ENCODE measurements at regions not wholly inside any gene's neighbourhood (a gene's known extent, or its start where the extent isn't known, plus 50 kb on each side); places are given as distances from the start of the nearest gene placed in this dataset.

GRCh38 chr1:47529520-47530098 lies 91.8 kb downstream of the FOXD2 start:
- ChIA-PET POLR2A (no interaction called here), CTCF (interaction anchor here (0.7 to 1.2 kb wide), 4 partner anchors 10 to 197 kb away, joined by 3 to 5 read pairs (median 3); no protein-coding TSS in a partner anchor)
- TF ChIP-seq ZNF384 (IDR thresholded peaks at IDR 0.05) (no peak), SUZ12 (IDR thresholded peaks at IDR 0.05) (no peak), NFRKB (IDR thresholded peaks at IDR 0.05) (no peak), BHLHE40 (IDR thresholded peaks at IDR 0.05; ENCODE audit: borderline replicate concordance) (no peak), ARNT (IDR thresholded peaks at IDR 0.05) (no peak), SP1 (IDR thresholded peaks at IDR 0.05) (no peak), CTBP1 (IDR thresholded peaks at IDR 0.05; ENCODE audit: borderline replicate concordance) (no peak), ELF4 (IDR thresholded peaks at IDR 0.05) (no peak), LEF1 (IDR thresholded peaks at IDR 0.05; ENCODE audit: borderline replicate concordance) (no peak), FOXA1 (IDR thresholded peaks at IDR 0.05) (no peak), FOXK2 (IDR thresholded peaks at IDR 0.05) (no peak), FOXM1 (IDR thresholded peaks at IDR 0.05; ENCODE audit: borderline replicate concordance) (no peak), HDGF (IDR thresholded peaks at IDR 0.05; ENCODE audit: borderline replicate concordance) (no peak), L3MBTL2 (conservative IDR thresholded peaks at IDR 0.05) (no peak), TARDBP (IDR thresholded peaks at IDR 0.05) (no peak)
- TF ChIP-seq, protein P1, sequence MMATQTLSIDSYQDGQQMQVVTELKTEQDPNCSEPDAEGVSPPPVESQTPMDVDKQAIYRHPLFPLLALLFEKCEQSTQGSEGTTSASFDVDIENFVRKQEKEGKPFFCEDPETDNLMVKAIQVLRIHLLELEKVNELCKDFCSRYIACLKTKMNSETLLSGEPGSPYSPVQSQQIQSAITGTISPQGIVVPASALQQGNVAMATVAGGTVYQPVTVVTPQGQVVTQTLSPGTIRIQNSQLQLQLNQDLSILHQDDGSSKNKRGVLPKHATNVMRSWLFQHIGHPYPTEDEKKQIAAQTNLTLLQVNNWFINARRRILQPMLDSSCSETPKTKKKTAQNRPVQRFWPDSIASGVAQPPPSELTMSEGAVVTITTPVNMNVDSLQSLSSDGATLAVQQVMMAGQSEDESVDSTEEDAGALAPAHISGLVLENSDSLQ (IDR thresholded peaks at IDR 0.05) = no peak
- no peak for DNase-seq (ENCODE audit: extremely low spot score)

DNA sequence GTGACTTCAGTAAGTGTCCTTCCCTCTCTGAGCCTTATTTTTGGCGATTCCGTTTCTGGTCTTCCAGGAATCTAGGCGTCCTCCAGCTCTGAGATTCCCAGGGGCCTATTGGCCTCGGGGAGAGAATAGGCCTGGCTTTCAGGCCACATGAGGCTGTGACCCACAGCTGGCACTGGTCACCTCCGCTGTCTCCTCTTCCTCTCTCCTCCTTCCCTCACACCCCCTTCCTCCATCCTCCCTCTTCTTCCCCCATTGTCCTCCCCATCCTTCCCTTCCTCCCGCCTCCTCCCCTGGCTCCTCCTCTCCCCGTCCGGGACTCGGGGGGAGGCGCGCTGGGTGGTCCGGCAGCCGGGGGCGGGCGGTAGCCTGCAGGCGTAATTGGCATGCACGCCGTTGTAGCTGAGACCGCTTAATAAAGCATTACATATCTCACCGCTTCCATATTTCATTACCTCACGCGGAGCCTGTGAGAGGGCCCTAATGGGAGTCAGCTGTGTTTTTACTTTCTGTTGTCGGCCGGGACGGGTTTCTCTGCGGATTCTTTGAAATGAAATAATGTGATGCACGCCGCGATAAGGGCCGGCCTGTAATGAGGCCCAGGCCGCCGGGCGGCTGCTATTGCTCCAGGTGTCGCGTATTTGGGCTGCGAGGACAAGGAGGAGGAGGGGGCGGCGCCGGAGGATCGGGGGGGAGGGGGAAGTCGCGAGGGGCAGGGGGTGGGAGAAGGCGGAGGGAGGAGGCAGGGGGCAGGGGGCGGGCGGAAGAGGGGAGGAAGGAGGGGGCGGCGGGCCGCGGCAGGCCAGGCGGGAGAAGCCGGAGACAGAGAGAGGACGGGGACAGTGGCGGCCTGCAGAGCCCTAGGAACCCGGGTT lies 95.3 kb downstream of the FOXD2 start:
- CTCF ChIA-PET = no interaction called here
- DNase-seq (ENCODE audit: extremely low spot score) = peak; percentile 42
- POLR2A ChIA-PET = interaction anchor here (1.6 to 1.8 kb wide), 2 partner anchors 44 to 96 kb away, joined by 4 to 6 read pairs; partner anchors contain the start of gene FOXD2
- TF ChIP-seq ELF4 (IDR thresholded peaks at IDR 0.05) (no peak), L3MBTL2 (conservative IDR thresholded peaks at IDR 0.05) (peak; percentile 58; the same call in 1 of the 2 replicates), BHLHE40 (IDR thresholded peaks at IDR 0.05; ENCODE audit: borderline replicate concordance) (no peak), FOXA1 (IDR thresholded peaks at IDR 0.05) (no peak), ZNF384 (IDR thresholded peaks at IDR 0.05) (no peak), NFRKB (IDR thresholded peaks at IDR 0.05) (no peak)
- TF ChIP-seq, protein P1 (IDR thresholded peaks at IDR 0.05) = peak; percentile 59

GRCh38 chr1:47533793-47534328 lies 96.0 kb downstream of the FOXD2 start:
- no peak for DNase-seq (ENCODE audit: extremely low spot score)
- TF ChIP-seq L3MBTL2 (conservative IDR thresholded peaks at IDR 0.05) = no peak
- no peak for TF ChIP-seq SP1 (IDR thresholded peaks at IDR 0.05)
- TF ChIP-seq, protein P1 (IDR thresholded peaks at IDR 0.05) = no peak
- no peak for TF ChIP-seq ZNF384 (IDR thresholded peaks at IDR 0.05)
- no peak for TF ChIP-seq CTBP1 (IDR thresholded peaks at IDR 0.05; ENCODE audit: borderline replicate concordance)
- TF ChIP-seq TARDBP (IDR thresholded peaks at IDR 0.05) = no peak
- no peak for TF ChIP-seq SUZ12 (IDR thresholded peaks at IDR 0.05)
- no peak for TF ChIP-seq LEF1 (IDR thresholded peaks at IDR 0.05; ENCODE audit: borderline replicate concordance)
- TF ChIP-seq BHLHE40 (IDR thresholded peaks at IDR 0.05; ENCODE audit: borderline replicate concordance) = no peak
- no peak for TF ChIP-seq FOXA1 (IDR thresholded peaks at IDR 0.05)
- TF ChIP-seq FOXK2 (IDR thresholded peaks at IDR 0.05) = no peak
- POLR2A ChIA-PET = interaction anchor here (1.6 to 1.8 kb wide), 2 partner anchors 43 to 96 kb away, joined by 4 to 6 read pairs; partner anchors contain the start of gene FOXD2
- CTCF ChIA-PET = interaction anchor here (0.8 kb wide), 1 partner anchor 12 kb away, joined by 4 read pairs; no protein-coding TSS in a partner anchor

- CTCF ChIA-PET = interaction anchor here (0.8 kb wide), 1 partner anchor 11 kb away, joined by 4 read pairs; no protein-coding TSS in a partner anchor
- POLR2A ChIA-PET = interaction anchor here (0.5 to 1.8 kb wide), 2 partner anchors 17 to 42 kb away, joined by 3 to 4 read pairs; no protein-coding TSS in a partner anchor
- no peak for TF ChIP-seq ARNT (IDR thresholded peaks at IDR 0.05)
- TF ChIP-seq, protein P1 (IDR thresholded peaks at IDR 0.05) = no peak
- TF ChIP-seq BHLHE40 (IDR thresholded peaks at IDR 0.05; ENCODE audit: borderline replicate concordance) = no peak
- no peak for TF ChIP-seq ELF4 (IDR thresholded peaks at IDR 0.05)
- no peak for TF ChIP-seq CTBP1 (IDR thresholded peaks at IDR 0.05; ENCODE audit: borderline replicate concordance)
- DNase-seq (ENCODE audit: extremely low spot score) = no peak
Observed at GRCh38 chr1:47534436-47534835, 96.6 kb downstream of the FOXD2 start.

- POLR2A ChIA-PET = interaction anchor here (1.5 kb wide), 1 partner anchor 99 kb away, joined by 5 read pairs; the partner anchor contains the start of gene FOXD2
- CTCF ChIA-PET = interaction anchor here (0.7 to 0.9 kb wide), 3 partner anchors 9 to 99 kb away, joined by 3 to 5 read pairs (median 4); no protein-coding TSS in a partner anchor
Observed at GRCh38 chr1:47536646-47537118, 98.8 kb downstream of the FOXD2 start.

More at GRCh38 chr1:47536646-47537118, 98.8 kb downstream of the FOXD2 start:
- peak; percentile 57 for DNase-seq (ENCODE audit: extremely low spot score)
- TF ChIP-seq HDGF (IDR thresholded peaks at IDR 0.05; ENCODE audit: borderline replicate concordance) = no peak
- no peak for TF ChIP-seq FOXA1 (IDR thresholded peaks at IDR 0.05)
- TF ChIP-seq, protein P1 (IDR thresholded peaks at IDR 0.05) = peak; percentile 93

Data from HEK293T (cell line).